ENCODE measurements at regions not wholly inside any gene's neighbourhood (a gene's known extent, or its start where the extent isn't known, plus 50 kb on each side); places are given as distances from the start of the nearest gene placed in this dataset.
A peak's percentile ranks its signal among the peaks of the same experiment; 100 is the strongest.

DNA sequence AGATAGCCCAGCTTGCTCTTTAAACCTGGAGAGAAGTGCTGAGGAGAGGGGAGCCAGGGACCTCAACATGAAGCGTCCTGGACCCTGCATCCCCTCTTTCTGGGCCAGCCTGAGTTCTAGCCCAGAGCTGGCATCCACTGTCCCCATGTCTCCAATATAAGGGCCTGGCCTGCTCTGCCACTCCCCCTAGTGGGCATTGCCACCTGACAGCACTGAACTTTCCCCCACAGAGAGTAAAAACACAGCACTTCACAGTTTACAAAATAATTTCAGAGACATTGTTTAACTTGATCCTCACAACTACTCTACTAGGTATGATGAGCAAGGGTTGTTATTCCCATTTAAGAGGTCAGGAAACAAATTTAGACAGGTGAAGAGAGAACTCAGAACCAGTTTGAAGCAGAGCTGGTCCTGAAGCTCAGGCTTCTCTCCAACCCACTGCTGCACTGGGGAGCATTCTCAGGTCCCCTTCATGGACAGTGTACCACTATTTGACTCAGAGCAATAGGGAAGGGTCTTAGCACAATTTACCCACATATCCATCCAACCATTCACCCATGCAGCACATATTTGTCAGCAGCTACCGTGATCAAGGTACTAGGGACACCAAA lies 151.2 kb downstream of the DMRTA2 start:
- H3K27me3 ChIP-seq (replicated peaks; ENCODE audit: control insufficient read depth, insufficient read depth, low read length) = no peaks in the 10 kb centered on the region; the same call in 1 of the 2 replicates
- H3K4me3 ChIP-seq (replicated peaks; ENCODE audit: low read depth, low read length) = no peak overlapping the region
- H3K36me3 ChIP-seq (ENCODE audit: control insufficient read depth, insufficient read depth, low read length) = no peaks in the 10 kb centered on the region
- no peak for DNase-seq (ENCODE audit: extremely low read depth, insufficient read length)
- TF ChIP-seq CTCF (IDR thresholded peaks at IDR 0.05; ENCODE audit: insufficient read depth, low read length, poor library complexity, severe bottlenecking) = peak; percentile 90

GRCh38 chr1:50271337-50271736 lies 151.9 kb downstream of the DMRTA2 start:
- Histone ChIP-seq H3K27me3 (replicated peaks; ENCODE audit: control insufficient read depth, insufficient read depth, low read length) (no peaks in the 10 kb centered on the region; the same call in 1 of the 2 replicates), H3K36me3 (ENCODE audit: control insufficient read depth, insufficient read depth, low read length) (no peaks in the 10 kb centered on the region), H3K4me3 (replicated peaks; ENCODE audit: low read depth, low read length) (no peak overlapping the region)
- DNase-seq (ENCODE audit: extremely low read depth, insufficient read length) = no peak
- no peak for TF ChIP-seq CTCF (IDR thresholded peaks at IDR 0.05; ENCODE audit: insufficient read depth, low read length, poor library complexity, severe bottlenecking)

- H3K4me3 ChIP-seq (replicated peaks; ENCODE audit: low read depth, low read length) = no peak overlapping the region
- no peaks in the 10 kb centered on the region for H3K36me3 ChIP-seq (ENCODE audit: control insufficient read depth, insufficient read depth, low read length)
- no peak for DNase-seq (ENCODE audit: extremely low read depth, insufficient read length)
- H3K27me3 ChIP-seq (replicated peaks; ENCODE audit: control insufficient read depth, insufficient read depth, low read length) = no peaks in the 10 kb centered on the region; the same call in 1 of the 2 replicates
- no peak for TF ChIP-seq CTCF (IDR thresholded peaks at IDR 0.05; ENCODE audit: insufficient read depth, low read length, poor library complexity, severe bottlenecking)
These were observed 152.3 kb downstream of the DMRTA2 start for GRCh38 chr1:50270926-50271325.

- Histone ChIP-seq H3K4me3 (replicated peaks; ENCODE audit: low read depth, low read length) (no peak overlapping the region), H3K27me3 (replicated peaks; ENCODE audit: control insufficient read depth, insufficient read depth, low read length) (no peaks in the 10 kb centered on the region), H3K36me3 (ENCODE audit: control insufficient read depth, insufficient read depth, low read length) (no peaks in the 10 kb centered on the region)
- no peak for DNase-seq (ENCODE audit: extremely low read depth, insufficient read length)
- TF ChIP-seq CTCF (IDR thresholded peaks at IDR 0.05; ENCODE audit: insufficient read depth, low read length, poor library complexity, severe bottlenecking) = no peak
These were observed 155.2 kb downstream of the DMRTA2 start for GRCh38 chr1:50268049-50268448.

GRCh38 chr1:50266509-50266908 lies 156.7 kb downstream of the DMRTA2 start:
- no peak for DNase-seq (ENCODE audit: extremely low read depth, insufficient read length)
- H3K27me3 ChIP-seq (replicated peaks; ENCODE audit: control insufficient read depth, insufficient read depth, low read length) = no peaks in the 10 kb centered on the region
- H3K4me3 ChIP-seq (replicated peaks; ENCODE audit: low read depth, low read length) = no peak overlapping the region
- TF ChIP-seq CTCF (IDR thresholded peaks at IDR 0.05; ENCODE audit: insufficient read depth, low read length, poor library complexity, severe bottlenecking) = no peak
- H3K36me3 ChIP-seq (ENCODE audit: control insufficient read depth, insufficient read depth, low read length) = no peaks in the 10 kb centered on the region

Data from GM06990 (cell line).